ENCODE measurements at regions not wholly inside any gene's neighbourhood (a gene's known extent, or its start where the extent isn't known, plus 50 kb on each side); places are given as distances from the start of the nearest gene placed in this dataset.
"Not testable (repeated sequence)": the region's sequence is repeated elsewhere in the genome, so short reads cannot be mapped to it uniquely, and the experiment has no call there.

DNA sequence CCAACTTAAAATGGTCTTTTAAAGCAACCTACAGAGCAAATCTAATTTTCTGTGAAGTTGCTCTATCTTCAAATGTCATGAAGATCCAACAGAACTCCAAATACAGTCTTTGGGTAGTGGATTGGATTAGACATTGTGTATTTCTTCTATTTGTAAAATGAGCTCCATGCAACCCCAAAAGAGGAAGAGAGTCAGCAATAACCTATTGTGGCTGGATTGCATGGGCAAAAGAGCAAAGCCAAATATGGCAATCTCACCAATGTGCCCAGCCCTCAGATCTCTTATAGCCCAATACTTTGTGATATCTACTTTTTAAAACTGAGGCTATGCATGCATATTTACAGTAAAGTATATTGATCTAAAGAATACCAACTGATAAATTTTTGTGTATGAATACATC, 146.3 kb downstream of the TXNL1 start:
- DNase-seq (ENCODE audit: low read depth), result no peak
- no peak overlapping the region for H3K4me3 ChIP-seq (ENCODE audit: low read length)
- no peak for TF ChIP-seq CTCF (conservative IDR thresholded peaks at IDR 0.05; ENCODE audit: low read length)

DNA sequence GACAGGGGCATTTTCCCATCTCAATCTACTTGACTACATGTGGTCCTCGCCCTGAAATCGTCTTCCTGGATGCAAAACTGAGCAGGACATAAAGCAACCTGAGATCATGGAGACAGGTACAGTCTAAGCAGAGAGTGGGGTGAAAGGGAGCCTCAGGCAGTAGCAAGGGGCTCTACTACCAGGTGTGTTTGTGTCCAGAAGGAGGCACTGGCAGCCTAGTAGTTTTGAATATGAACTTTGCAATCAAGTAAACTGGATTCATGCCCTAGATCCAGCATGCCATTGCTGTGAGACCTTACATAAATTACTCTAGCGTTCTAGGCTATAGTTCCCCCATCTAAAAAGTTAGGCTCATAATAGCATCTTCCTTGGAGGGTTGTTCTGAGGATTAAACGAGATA, 147.4 kb downstream of the TXNL1 start:
- no peak for TF ChIP-seq CTCF (conservative IDR thresholded peaks at IDR 0.05; ENCODE audit: low read length)
- DNase-seq (ENCODE audit: low read depth), result no peak
- H3K4me3 ChIP-seq (ENCODE audit: low read length), result no peak overlapping the region

DNA sequence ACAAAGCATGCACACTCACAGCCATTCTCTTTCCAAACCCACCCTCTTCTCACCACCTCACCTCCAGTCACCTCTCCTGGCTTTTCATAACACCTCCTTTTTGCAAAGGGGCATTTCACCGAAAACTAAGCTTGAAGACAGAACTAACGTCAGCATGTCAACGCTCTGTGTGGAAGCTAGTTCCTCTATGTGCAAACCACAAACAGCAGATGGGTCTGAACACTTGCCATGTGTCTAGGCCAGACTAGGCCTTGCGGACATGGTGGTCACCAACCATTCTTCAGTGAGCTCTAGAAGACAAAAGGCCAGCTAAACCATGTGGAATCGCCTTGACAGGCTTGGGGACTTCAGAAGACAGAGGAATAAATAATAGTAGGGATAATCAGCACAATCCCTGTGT, 148.5 kb downstream of the TXNL1 start:
- DNase-seq (ENCODE audit: low read depth), result no peak
- no peak for TF ChIP-seq CTCF (conservative IDR thresholded peaks at IDR 0.05; ENCODE audit: low read length)
- no peak overlapping the region for H3K4me3 ChIP-seq (ENCODE audit: low read length)

DNA sequence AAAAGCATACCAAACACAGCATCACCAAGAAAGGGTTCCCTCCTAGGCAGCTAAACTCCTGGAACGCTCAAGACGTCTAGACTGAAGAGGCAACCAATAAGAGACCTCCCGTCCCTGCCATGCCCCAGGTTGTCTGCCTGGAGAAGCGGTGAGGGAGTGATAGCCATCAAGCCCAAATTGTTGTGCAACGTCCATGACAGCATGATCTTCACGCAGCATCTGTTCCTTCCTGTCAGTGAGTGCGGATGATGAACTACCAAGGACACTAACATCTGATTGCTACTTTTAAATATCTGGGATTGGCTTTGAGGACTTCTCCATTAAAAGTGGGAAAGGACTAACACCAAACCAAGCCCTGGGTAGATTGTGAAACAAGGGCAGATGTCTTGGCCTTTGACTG, 149.7 kb downstream of the TXNL1 start:
- no peak overlapping the region for H3K4me3 ChIP-seq (ENCODE audit: low read length)
- TF ChIP-seq CTCF (conservative IDR thresholded peaks at IDR 0.05; ENCODE audit: low read length), result no peak
- DNase-seq (ENCODE audit: low read depth), result no peak

GRCh38 chr18:56487801-56488200, 150.6 kb downstream of the TXNL1 start:
- no peak for DNase-seq (ENCODE audit: low read depth)
- no peak overlapping the region for H3K4me3 ChIP-seq (ENCODE audit: low read length)
- TF ChIP-seq CTCF (conservative IDR thresholded peaks at IDR 0.05; ENCODE audit: low read length), result no peak

DNA sequence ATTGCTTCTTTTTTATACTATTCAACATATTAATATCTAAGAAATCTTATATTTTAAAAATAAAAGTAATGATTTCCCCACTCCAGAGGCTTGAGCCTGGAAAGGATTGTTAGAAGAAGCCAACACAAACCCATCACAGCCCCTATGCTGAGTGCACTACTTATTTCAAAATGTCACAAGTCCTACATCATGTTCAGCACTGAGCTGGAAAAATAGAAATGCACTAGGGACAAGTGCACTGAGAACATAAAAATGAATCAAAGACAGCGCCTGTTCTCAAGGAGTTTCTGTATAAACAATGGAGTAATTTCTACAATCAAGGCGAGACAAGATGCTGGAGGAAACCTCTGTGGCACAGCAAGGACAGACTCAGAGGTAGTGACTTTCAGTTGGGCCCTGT, 155.0 kb downstream of the TXNL1 start:
- H3K4me3 ChIP-seq (ENCODE audit: low read length), result no peak overlapping the region
- no peak for DNase-seq (ENCODE audit: low read depth)
- no peak for TF ChIP-seq CTCF (conservative IDR thresholded peaks at IDR 0.05; ENCODE audit: low read length)

DNA sequence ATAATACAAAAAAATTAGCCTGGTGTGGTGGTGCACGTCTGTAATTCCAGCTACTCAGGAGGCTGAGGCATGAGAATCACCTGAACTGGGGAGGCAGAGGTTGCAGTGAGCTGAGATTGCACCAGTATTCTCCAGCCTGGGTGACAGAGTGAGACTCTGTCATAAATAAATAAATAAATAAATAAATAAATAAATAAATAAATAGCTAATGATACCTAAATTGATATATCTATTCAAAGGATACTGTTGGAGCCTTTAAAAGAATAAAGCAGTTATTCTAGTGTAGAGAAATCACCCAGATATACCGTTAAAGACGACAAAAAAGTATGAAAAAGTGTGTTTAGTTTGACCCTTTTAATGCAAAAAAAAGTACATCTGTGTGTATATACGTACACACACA, 155.6 kb downstream of the TXNL1 start:
- DNase-seq (ENCODE audit: low read depth); H3K4me3 ChIP-seq (ENCODE audit: low read length): not testable (repeated sequence)

DNA sequence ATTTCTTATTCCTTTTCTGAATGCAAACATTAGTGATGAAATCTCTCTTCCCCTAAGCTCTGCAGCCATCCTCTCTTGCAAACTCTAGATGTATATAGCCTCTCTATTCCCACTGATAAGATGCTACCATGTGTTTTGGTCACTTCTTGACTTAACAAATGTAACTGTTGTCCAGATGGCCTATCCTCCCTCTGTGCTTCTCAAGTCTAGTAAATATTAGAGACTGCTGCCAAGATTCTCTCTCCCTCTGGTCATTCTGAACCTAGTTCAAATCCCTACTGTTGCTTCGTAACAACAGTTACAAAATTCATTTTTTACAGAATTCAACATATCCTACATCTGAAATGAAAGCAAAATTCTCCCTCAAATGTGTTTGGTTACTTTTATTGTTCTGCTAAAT, 156.6 kb downstream of the TXNL1 start:
- DNase-seq (ENCODE audit: low read depth), result no peak
- no peak overlapping the region for H3K4me3 ChIP-seq (ENCODE audit: low read length)
- no peak for TF ChIP-seq CTCF (conservative IDR thresholded peaks at IDR 0.05; ENCODE audit: low read length)
